Peyer's patch (tissue), 4 donors: ENCODE measurements at regions not wholly inside any gene's neighbourhood (a gene's known extent, or its start where the extent isn't known, plus 50 kb on each side); places are given as distances from the start of the nearest gene placed in this dataset.

Experiments used
- POLR2A ChIP-seq, 2 donors: fragments of 450-650 bp; IDR thresholded peaks; one replicate each; pipeline ENCODE4 v1.5.1; 2017; ENCODE audit warnings: antibody characterized with exemption in 2 of 2, mild to moderate bottlenecking in 2 of 2, moderate library complexity in 2 of 2
- TF ChIP-seq, protein P1 (sequence below), 6 experiments: fragments of 450-650 bp in 4 of 6; fragments of 200-600 bp in 2 of 6; sonication (generic) in 1 of 6; IDR thresholded peaks; one replicate each; pipeline ENCODE4 v1.5.1; 2017 to 2019; ENCODE audit warnings: antibody characterized with exemption in 6 of 6, mild to moderate bottlenecking in 3 of 6, moderate library complexity in 1 of 6

DNA sequence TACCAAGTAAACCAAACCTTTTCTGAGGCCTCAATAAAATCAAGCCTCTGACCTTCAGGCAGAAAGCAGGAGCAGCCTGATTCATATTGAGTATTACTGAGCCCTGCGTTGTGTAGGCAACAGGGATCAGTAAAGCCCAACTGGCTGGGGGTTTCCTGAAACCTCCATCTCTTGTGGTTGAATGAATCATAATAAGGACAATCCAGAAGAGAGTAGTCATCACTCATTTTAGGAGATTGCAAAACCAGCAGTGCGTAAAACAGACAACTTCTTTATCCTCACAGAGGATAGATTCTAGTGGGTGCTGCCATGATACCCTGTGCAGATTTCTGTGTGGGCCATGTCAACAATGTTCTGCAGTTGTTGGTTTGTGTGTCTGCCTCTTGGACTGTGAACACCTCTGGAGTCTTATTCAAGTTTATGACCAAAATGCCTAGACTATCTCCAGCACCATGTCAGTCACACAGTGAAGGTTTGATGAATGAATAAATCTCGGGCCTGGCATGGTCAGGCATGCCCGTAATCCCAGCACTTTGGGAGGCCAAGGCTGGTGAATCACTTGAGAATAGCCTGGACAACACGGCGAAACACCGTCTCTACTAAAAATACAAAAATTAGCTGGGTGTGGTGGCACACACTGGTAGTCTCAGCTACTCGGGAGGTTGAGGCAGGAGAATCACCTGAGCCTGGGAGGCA lies 51.8 kb upstream of the RAB27B start:
- TF ChIP-seq, protein P1, sequence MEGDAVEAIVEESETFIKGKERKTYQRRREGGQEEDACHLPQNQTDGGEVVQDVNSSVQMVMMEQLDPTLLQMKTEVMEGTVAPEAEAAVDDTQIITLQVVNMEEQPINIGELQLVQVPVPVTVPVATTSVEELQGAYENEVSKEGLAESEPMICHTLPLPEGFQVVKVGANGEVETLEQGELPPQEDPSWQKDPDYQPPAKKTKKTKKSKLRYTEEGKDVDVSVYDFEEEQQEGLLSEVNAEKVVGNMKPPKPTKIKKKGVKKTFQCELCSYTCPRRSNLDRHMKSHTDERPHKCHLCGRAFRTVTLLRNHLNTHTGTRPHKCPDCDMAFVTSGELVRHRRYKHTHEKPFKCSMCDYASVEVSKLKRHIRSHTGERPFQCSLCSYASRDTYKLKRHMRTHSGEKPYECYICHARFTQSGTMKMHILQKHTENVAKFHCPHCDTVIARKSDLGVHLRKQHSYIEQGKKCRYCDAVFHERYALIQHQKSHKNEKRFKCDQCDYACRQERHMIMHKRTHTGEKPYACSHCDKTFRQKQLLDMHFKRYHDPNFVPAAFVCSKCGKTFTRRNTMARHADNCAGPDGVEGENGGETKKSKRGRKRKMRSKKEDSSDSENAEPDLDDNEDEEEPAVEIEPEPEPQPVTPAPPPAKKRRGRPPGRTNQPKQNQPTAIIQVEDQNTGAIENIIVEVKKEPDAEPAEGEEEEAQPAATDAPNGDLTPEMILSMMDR (IDR thresholded peaks at IDR 0.05) = no peak
- TF ChIP-seq POLR2A (IDR thresholded peaks at IDR 0.05) = no peak
